ES-I3 (cell line): ENCODE measurements at regions not wholly inside any gene's neighbourhood (a gene's known extent, or its start where the extent isn't known, plus 50 kb on each side); places are given as distances from the start of the nearest gene placed in this dataset.
"Not testable (repeated sequence)": the region's sequence is repeated elsewhere in the genome, so short reads cannot be mapped to it uniquely, and the experiment has no call there.

Experiments used
- H3K36me3 ChIP-seq: 2 replicates; pipeline ENCODE4 v1.6.1; 2013; ENCODE audit warnings: mild to moderate bottlenecking, low read length, control low read depth, moderate library complexity; ENCODE audit not compliant: insufficient read depth
- H3K4me1 ChIP-seq: 2 replicates; pipeline ENCODE4 v1.6.1; 2013; ENCODE audit warnings: mild to moderate bottlenecking, control low read depth, low read length; ENCODE audit not compliant: insufficient read depth
- H3K9ac ChIP-seq: 2 replicates; pipeline ENCODE4 v1.6.1; 2013; ENCODE audit warnings: low read depth, mild to moderate bottlenecking, low read length, moderate library complexity
- H3K9me3 ChIP-seq: 2 replicates; pipeline ENCODE4 v1.6.1; 2013; ENCODE audit warnings: mild to moderate bottlenecking, low read length, moderate library complexity; ENCODE audit not compliant: control insufficient read depth, insufficient read depth

- not testable (repeated sequence) for H3K9ac ChIP-seq, H3K9me3 ChIP-seq, H3K36me3 ChIP-seq, H3K4me1 ChIP-seq
Observed at GRCh38 chrX:9410889-9411288, 54.0 kb upstream of the TBL1X start.

GRCh38 chrX:9411682-9412081 lies 53.2 kb upstream of the TBL1X start:
- not testable (repeated sequence) for H3K36me3 ChIP-seq, H3K9me3 ChIP-seq, H3K4me1 ChIP-seq, H3K9ac ChIP-seq

GRCh38 chrX:9414416-9414815 lies 50.4 kb upstream of the TBL1X start:
- Histone ChIP-seq H3K36me3 (no peaks in the 10 kb centered on the region), H3K9ac (no peak overlapping the region), H3K9me3 (no peaks in the 10 kb centered on the region), H3K4me1 (no peaks in the 10 kb centered on the region)
